ENCODE measurements at regions not wholly inside any gene's neighbourhood (a gene's known extent, or its start where the extent isn't known, plus 50 kb on each side); places are given as distances from the start of the nearest gene placed in this dataset.

DNA sequence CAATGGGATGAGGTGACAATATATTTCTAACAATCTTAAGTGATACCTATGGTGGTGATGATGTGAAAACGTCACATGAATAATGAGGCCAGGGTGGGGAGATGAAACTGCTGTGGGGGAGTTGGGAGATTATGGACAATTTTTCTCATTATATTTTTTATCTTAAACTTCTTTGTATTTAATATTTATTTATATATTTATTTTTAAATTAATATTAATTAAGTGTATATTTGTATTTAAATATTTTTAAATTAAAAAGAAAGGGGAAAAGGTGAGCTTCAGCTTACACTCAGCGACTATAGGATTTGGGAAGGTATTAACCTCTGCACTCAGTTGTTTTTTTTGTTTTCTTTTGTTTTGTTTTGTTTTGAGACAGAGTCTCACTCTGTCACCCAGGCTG lies 158.7 kb downstream of the PSMG1 start:
- DNase-seq (ENCODE audit: low read depth in 2 of 2), result no peak

DNA sequence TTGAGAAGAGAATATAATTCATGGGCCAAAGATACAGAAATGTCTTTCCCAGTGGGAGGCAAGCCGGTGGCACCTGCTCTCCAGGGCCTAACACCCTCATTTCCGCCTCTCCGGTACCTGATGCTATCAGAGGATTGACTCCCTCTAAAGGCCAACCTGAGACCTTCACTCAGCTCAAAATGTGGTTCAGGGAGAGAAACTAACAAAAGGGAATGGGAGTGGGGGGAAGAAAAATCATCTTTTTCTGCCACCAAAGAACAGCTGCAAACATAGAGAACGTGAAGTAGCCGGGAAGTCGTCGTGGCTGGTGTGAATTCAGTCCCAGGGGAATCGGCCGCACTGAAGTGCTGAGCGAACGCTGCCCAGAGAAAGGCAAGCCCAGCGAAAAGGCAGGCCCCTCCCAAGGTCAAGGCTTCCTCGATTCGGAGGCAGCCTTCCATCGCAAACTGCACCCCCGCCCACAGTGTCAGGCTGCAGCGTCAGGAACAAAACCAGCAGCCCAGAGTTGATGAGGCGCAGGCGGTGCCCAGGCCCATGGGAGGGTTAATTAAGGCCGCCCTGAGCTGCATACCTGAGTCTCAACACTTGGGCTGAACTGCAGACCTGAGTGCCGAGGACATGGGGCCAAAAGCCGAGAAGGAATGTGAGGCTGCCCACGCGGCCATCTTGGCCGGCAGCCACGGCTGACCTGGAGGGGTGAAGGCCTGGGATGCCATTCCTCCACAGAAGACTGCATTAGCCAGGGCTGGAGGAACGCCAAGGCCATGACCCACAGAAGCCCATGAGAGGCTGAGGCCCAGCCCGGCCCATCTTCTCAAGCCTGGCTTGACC lies 160.2 kb downstream of the PSMG1 start:
- DNase-seq (ENCODE audit: low read depth in 2 of 2), result no peak

DNA sequence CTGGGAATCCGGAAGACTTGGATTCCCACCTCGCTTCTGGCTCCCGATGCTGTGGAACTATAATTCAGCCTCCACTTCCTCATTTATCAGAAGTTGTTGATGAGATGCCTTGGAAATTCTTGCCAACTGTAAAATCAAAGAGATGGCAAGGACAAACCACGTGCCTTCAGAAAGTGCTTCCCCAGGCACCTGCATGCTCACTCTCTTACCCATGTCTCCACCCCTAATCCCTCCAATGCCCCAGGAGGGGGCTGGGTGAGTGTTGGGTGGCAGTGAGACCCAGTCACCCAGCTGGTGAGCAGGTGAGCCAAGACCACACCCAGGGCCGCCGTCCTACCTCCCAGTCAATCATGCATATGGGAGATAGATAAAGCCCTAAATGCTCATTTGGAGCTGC lies 160.8 kb downstream of the PSMG1 start:
- no peak for DNase-seq (ENCODE audit: low read depth in 2 of 2)

GRCh38 chr21:39022035-39022434 lies 161.2 kb downstream of the PSMG1 start:
- DNase-seq (ENCODE audit: low read depth in 2 of 2), result no peak

GRCh38 chr21:39021478-39021832 lies 161.8 kb downstream of the PSMG1 start:
- DNase-seq (ENCODE audit: low read depth in 2 of 2), result no peak

DNA sequence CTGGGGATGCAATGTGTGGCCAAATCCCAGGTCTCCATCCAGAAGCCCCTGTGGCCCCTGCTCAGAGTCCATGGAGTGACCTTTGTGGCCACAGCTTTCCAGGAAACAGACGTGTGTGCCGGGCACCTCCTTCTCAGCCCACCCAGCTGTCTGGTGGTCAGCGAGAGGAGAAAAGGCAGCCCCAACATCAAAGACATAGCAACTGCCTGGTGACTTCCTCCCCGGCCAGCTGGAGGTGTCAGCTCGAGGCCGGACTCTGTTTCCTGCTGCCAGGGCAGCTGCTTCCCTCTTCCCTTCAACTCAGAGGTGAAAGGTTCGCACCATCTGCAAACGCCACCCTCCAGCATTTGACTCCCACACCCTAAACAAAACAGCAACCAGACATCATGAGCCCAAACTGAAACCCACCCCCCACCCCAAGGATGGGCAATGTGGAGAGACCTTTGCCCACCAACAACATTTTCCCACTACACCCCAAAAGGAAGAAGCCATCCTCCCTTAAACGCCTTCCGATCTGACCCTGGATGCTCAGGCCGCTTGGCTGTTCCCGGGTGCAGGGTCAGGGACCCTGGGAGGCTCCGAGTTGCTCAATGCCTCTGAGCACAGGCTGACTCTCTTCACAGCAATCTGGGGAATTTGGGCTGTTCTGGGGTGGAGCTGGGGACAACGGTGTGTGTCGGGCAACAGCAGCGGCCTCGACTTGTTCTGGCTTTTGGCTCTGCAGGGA lies 162.3 kb downstream of the PSMG1 start:
- DNase-seq (ENCODE audit: low read depth in 2 of 2), result no peak

DNA sequence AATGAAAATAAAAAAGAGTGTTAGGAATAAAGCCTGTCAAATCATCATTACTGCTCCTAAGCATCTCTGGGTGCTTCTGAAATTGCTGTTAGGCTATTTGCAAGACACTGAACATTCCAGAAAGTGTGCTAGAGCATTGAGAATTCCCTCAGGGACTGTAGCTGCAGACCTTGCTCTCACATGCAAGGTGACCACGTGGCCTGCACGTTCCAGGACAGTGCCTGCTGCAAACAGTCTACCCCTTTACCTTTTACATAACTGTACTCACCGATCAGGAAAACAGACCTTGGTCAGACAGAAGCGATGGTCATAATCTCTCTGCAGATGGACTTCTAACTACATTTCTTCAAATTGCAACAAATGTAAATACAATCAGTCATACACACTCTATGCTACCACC lies 164.5 kb downstream of the PSMG1 start:
- DNase-seq (ENCODE audit: low read depth in 2 of 2), result no peak

GRCh38 chr21:39016740-39017315 lies 166.4 kb downstream of the PSMG1 start:
- no peak for DNase-seq (ENCODE audit: low read depth in 2 of 2)

DNA sequence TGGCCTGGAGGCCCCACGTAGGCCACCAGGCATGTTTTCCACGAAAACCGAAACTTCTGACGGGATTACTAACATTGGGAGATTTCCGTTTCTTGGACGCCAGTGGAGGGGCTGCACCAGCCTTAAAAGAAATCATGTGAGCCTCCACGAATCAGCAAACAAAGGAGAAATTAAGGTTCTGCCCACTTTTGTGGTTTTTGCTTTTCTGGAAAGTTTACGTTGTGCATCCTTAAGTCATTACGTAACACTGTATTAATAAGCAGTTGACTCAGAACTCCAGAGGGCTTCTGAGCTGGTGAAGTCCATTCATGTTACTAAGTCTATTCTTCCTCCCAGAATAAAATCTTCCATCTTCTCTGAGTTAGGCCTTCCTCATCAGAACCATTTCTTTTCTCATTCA lies 168.5 kb downstream of the PSMG1 start:
- DNase-seq (ENCODE audit: low read depth in 2 of 2), result no peak

DNA sequence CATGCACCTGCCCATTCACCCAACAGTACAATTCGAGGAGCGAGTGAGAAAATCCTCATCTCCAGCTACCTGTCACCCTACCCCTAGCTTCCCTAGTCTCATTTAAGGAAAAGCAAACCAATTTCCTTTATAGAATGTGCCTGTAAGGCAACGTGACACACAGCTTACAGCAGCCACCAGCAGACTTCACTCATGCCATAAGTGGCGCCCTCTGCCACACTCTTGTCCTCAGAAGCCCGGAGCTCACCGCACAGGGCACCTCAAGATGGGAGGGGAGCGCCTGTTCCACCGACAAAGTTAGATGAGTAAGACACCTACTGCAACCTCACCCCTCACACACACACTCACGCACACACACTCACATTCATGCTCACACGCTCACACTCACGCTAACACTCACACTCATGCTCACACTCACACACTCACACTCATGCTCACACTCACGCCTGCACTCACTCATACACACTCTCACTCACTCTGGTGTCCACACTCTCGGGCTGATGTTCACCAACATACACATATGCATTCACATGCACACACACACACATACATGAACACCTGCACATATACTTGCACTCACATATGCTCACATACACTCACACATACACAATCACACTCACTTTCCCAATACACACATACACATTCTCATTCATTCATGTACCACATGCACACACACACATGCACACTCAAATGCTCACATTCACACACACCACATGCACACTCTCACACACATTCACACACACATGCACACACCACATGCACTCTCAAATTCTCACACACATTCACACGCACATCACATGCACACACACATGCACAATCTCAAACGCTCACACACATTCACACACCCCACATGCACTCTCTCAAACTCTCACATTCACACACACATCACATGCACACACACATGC lies 170.7 kb downstream of the PSMG1 start:
- no peak for DNase-seq (ENCODE audit: low read depth in 2 of 2)

DNA sequence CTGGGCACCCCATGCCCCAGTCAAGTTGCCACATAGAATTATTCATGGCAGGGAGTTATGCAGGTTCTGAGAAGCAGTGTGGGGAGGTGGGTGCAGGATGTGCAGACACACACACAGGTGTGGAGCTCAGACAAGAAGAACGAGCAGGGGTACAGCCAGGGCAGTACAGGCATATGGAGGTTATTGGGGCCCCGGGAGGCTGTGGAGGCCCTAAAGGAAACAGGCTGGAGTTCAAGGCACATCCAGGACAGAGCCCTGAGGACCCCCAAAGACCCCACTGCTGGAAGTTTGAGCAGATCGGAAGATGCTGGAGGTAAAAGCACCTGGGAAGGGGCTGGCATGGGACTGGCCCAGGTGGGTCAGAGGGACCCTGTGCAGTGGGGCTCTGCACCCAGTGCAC lies 171.3 kb downstream of the PSMG1 start:
- no peak for DNase-seq (ENCODE audit: low read depth in 2 of 2)

DNA sequence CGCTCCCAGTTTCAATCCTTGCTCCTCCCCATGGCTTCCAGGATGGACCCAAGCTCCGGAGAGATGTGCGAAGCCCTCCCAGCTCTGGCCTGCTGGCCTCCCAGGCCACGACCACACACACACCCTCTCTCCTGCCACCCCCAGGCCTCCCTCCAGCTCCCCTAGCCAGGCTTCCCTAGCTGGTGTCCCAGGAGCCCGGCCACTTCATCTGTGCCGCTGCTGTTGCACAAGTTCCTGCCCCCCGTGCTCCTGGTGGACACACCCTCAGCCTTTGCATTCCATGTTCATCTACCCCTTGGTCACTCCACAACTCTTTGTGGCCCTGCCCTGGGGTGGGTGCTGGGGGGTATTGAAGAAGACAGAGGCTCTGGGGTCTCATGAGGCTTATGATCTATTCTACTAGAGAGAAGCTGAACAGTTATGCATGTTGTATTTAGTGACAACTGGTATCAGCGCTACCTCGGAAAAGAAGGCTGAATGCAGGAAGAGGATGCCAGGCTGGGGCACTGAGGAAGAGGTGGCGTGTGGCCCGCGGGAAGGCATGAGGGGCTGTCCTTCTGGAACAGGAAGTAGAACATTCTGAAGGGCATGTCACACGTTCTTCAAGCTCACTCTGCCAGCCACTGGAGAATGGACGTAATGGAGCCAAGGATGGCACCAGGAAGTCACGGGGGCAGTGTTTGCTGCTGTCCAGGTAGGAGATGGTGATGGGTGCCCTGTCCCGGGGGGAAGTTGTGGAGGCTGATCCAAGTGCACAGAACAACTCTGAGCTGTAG lies 172.4 kb downstream of the PSMG1 start:
- DNase-seq (ENCODE audit: low read depth in 2 of 2), result no peak

GRCh38 chr21:39009587-39010225 lies 173.5 kb downstream of the PSMG1 start:
- no peak for DNase-seq (ENCODE audit: low read depth in 2 of 2)

DNA sequence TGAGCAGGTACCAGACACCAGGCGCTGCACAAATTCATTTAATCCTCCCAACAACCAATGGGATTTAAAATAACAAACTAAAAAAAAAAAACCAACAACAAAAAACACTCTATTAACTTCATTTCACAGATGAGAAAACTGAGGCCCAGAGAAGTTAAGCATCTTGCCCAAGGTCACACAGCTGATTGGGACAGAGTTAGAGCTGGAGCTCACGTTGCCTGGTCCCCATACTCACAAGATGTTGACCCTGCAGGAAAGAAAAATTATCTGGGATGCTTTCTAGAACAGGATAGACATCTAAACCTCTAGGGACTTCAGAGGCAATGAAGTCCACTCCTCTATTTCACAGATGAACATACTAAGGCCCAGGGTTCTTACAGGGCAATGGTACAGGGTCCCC lies 175.3 kb downstream of the PSMG1 start:
- no peak for DNase-seq (ENCODE audit: low read depth in 2 of 2)

DNA sequence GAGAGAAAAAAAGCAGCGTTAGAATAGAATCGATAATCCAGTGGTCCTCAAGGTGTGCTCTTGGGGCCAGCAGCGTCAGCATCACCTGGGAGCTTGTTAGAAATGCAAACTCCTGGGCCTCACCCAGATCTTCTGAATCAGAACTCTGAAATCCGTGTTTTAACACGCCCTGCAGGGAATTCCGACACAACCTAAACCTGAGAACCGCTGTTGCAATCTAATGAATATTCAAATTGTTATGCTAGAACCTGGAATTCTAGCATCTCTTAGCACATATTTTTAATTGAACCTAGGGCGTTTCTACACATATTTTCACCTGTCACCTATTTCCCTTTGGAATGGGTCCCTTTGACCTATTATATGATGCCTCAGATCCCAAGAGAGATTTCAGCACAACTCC lies 175.7 kb downstream of the PSMG1 start:
- no peak for DNase-seq (ENCODE audit: low read depth in 2 of 2)

DNA sequence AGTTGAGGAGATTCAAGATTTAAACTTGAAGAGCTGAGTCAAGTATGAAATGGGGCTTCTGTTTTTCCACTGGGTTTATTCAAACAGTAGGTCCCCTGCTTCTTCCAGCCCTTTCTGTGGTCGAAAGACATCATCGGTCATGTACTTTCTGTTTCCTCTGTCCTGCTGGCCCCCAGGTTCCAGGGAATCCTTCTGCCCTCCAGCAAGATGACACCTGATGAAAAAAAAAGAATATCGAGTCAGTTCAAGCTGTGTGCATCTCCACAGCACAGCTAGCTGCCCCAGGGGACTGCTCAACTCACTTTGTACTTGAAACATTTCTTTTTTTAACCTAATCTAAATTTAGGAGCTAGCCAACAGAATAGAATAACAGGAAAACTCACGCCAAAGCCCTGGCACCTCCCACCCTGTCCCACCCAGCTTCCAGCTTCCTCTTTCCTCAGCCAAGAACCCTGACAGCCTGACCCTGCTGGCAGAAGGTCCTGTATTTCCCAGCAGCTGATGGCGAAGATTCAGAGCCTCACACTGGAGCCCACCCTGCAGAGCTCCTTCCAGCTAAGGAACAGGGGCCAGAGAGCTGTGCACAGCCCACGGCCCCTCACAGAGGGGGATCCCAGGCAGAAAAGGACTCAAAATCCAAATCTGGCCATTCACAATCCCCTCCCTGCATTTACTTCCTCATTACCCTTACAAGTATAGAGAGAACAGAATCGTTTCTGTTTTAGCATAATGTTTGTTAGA lies 176.5 kb downstream of the PSMG1 start:
- DNase-seq (ENCODE audit: low read depth in 2 of 2), result no peak

- DNase-seq (ENCODE audit: low read depth in 2 of 2), result no peak
Measured at GRCh38 chr21:39005502-39005787, 177.8 kb downstream of the PSMG1 start.

DNA sequence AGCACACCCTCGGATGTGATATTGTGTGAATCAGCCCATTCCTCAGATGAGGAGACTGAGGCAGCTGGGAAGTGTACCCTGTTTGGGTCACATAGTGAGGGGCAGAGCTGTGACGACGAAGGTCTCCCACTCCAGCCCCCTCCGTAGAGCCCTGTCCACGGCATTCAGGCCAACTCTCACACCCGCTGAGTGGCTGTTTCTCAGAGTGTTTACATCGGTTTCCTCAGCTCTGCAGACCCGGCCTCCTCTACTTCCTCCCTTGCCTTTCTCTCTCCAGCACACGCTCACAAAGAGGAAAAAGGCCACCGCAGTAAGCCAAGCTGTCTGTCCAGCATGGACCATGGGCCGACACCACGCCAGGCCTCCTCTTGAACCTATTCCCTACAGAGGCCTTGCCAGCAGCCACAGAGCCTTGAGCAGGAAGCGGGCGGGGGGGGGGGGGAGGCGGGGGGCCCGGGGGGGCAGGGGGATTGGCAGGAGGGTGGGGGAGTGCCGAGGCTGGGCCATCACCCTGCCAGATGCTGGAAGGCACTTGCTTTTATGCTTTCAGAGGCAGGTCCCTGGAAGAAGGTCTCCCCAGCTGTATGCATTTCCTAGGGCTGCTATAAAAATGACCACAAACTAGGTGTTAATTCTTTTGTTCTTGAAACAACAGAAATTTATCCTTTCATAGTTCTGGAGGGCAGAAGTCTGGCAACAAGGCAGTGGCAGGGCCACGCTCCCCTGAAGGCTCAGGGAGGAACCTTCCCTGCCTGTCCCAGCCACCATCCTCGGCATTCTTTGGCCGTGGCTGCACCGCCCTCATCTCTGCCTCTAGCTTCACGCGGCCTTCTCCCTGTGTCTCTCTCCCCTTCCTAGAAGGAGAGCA lies 178.4 kb downstream of the PSMG1 start:
- no peak for DNase-seq (ENCODE audit: low read depth in 2 of 2)

DNA sequence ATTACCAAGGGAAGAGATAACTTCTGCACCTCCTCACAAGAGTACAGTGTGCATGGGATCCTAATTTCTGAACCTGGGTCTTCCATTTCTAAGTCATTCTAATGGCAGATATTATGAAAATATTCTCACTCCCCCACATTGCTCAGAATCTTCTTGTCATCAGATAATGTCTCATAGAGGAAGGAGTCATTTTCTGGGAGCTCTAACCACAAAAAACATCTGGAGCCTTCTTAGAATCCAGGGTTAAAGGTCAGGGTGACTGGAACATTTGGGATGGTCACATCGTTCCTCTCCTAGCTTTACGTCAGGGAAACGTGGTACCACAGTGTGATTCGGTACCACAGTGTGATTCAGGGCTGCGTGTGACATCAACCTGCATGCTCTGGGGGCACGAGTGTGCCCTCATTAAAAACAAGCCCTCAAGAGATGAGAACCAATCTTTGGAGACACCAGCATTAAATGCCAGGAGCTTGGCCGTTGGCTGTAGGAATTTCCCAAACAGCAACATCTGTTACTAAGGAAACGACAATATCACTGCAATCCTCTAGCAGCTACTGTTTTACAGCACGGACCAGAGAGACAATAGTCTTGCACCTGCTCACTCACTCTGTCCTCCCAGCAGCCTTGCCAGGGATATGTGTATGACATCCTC lies 179.1 kb downstream of the PSMG1 start:
- no peak for DNase-seq (ENCODE audit: low read depth in 2 of 2)
